T-helper 17 cell (primary cell): ENCODE measurements at regions not wholly inside any gene's neighbourhood (a gene's known extent, or its start where the extent isn't known, plus 50 kb on each side); places are given as distances from the start of the nearest gene placed in this dataset.

ENCODE experiments used
- ATAC-seq: fragments of 150-1000 bp; cut with Tn5 transposase; 2 replicates; pipeline ENCODE4 v1.10.0; 2021; ENCODE audit warnings: mild to moderate bottlenecking, moderate library complexity
- DNase-seq, 3 donors: peaks; one replicate each; pipeline versions ENCODE4 v3.0.0 to v3.0.0-alpha.2; 2020 to 2021
- H3K9me3 ChIP-seq: one replicate; pipeline ENCODE4 v1.7.0; 2013; ENCODE audit warnings: low read length, mild to moderate bottlenecking; ENCODE audit not compliant: control insufficient read depth, poor library complexity, severe bottlenecking
- H3K27ac Mint-ChIP-seq: one replicate; pipeline ENCODE4 v1.8.0; 2022; ENCODE audit warnings: mild to moderate bottlenecking, moderate library complexity, mixed read lengths
- H3K27me3 Mint-ChIP-seq: one replicate; pipeline ENCODE4 v1.8.0; 2022; ENCODE audit warnings: mixed read lengths
- H3K36me3 Mint-ChIP-seq: one replicate; pipeline ENCODE4 v1.8.0; 2022; ENCODE audit warnings: low read depth, mixed read lengths
- H3K4me1 Mint-ChIP-seq: one replicate; pipeline ENCODE4 v1.8.0; 2022; ENCODE audit warnings: mild to moderate bottlenecking, mixed read lengths
- H3K4me3 Mint-ChIP-seq: one replicate; pipeline ENCODE4 v1.8.0; 2022; ENCODE audit warnings: mild to moderate bottlenecking, moderate library complexity, mixed read lengths

DNA sequence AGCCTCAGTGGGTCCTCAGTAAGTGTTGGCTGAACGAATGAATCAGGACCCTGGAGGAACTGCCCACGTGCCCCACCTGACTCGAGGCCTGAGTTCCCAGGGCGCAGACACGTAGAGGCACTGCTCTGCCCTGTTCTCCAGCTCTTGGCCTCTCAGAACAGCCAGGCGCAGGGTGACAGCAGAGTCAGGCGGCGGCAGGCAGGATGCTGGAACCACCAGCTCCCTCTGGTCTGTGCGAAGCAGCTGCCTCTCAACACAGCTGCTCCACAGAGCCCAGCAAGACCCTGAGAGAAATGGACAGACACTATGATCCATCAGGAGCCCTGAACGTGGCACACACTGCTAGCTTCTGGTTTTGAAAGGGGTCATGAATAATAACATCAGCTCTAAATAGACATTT is 53.1 kb upstream of the BCO1 start:
- Mint-ChIP-seq H3K4me3 (no peak overlapping the region), H3K27ac (no peak overlapping the region), H3K27me3 (peaks cover 22% of the 10 kb centered on the region), H3K36me3 (no peaks in the 10 kb centered on the region), H3K4me1 (peaks cover 2% of the 10 kb centered on the region)
- no peaks in the 10 kb centered on the region for H3K9me3 ChIP-seq
- DNase-seq (no peak), ATAC-seq (no peak)

DNA sequence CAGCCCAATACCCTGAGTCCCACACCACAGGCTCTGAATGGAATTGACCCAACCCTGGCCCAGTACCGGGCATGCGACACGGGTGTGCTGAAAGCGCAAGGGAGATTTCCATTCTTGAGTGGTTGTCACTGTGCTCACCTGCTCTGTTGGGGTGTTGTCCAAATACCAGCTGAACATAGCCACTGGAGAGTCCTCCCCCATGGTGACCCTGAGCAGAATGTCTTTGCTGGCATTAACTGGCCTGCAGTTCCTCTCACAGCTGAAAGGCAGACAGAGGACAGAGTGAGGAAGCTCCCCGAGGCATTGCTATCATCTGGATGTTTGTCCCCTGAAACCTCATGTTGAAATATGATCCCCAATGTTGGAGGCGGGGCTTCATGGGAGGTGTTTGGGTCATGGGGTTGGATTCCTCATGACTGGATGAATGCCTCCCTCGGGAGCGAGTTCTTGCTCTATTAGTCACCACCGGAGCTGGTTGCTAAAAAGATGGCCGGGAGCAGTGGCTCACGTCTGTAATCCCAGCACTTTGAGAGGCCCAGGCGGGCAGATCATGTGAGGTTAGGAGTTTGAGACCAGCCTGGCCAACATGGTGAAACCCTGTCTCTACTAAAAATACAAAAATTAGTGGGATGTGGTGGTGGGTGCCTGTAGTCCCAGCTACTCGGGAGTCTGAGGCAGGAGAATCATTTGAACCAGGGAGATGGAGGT is 57.3 kb upstream of the BCO1 start:
- no peaks in the 10 kb centered on the region for H3K36me3 Mint-ChIP-seq
- DNase-seq: no peak
- no peaks in the 10 kb centered on the region for H3K9me3 ChIP-seq
- H3K27ac Mint-ChIP-seq: no peak overlapping the region
- no peak overlapping the region for H3K4me3 Mint-ChIP-seq
- no peaks in the 10 kb centered on the region for H3K4me1 Mint-ChIP-seq
- H3K27me3 Mint-ChIP-seq: peaks cover 28% of the 10 kb centered on the region
- ATAC-seq: no peak

DNA sequence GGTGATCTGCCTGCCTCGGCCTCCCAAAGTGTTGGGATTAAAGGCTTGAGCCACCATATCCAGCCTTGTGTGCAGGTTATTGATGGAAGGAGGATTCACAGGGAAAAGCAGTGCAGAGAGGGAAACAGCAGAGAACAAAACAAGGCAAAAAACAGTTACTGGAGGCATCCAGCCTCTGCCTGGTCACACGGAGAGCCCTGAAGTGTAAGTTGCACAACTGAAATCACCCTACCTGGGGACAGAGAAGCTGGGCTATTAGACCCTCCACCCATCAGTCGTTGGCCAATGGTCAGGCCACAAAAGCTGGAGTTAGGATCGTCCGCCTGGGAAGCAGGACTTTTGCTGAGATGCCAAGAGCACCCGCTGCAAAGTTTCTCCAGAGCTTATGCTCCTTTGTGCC is 57.9 kb upstream of the BCO1 start:
- H3K27ac Mint-ChIP-seq: no peak overlapping the region
- DNase-seq (no peak), ATAC-seq (no peak)
- H3K36me3 Mint-ChIP-seq: no peaks in the 10 kb centered on the region
- no peak overlapping the region for H3K4me3 Mint-ChIP-seq
- peaks cover 30% of the 10 kb centered on the region for H3K27me3 Mint-ChIP-seq
- H3K9me3 ChIP-seq: no peaks in the 10 kb centered on the region
- H3K4me1 Mint-ChIP-seq: no peaks in the 10 kb centered on the region

DNA sequence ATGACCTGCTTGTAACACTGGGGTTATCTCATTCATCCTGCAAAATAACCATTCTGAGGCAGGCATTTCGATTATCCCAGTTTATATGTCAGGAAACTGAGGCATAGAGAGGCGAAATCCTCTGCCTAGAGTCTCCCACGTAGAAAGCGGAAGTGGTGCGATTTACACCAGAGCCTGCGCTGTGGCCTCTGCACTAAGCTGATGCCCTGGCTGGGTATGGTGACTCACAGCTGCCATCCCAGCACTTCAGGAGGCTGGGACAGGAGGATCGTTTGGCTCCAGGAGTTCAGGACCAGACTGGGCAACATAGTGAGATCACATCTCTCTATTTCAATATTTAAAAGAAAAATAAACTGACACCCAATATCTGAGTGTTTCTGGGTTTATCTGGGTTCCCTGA is 59.3 kb upstream of the BCO1 start:
- no peak for DNase-seq
- H3K27me3 Mint-ChIP-seq: peaks cover 29% of the 10 kb centered on the region
- H3K4me1 Mint-ChIP-seq: no peaks in the 10 kb centered on the region
- ATAC-seq: no peak
- no peaks in the 10 kb centered on the region for H3K9me3 ChIP-seq
- H3K36me3 Mint-ChIP-seq: no peaks in the 10 kb centered on the region
- no peak overlapping the region for H3K4me3 Mint-ChIP-seq
- no peak overlapping the region for H3K27ac Mint-ChIP-seq

DNA sequence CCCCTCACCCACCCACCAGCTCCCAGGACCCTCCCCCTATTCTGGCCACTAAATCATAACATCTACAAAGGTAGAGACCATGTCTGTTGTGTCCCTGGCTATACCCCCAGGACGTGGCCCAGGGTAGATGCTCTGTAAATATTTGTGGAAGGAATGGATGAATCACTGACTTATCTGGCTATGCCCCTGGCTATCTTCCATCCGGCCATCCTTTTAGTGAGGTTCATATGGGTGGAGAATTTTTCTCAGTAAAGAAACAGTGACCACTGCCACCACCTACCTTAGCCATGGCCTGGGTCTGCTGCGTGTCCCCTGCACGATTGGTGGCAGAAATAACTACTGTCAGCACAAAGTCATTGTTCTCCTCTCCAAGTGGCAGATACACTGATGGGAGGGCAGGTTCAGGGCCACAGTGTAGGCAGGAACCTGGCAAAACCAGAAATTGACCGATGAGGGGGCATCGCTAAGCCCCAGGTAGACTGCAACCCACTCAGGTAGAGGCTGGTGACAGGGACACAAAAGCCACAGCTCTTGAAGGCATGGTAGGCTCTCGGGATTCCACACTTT is 63.1 kb upstream of the BCO1 start:
- Mint-ChIP-seq H3K4me3 (no peak overlapping the region), H3K36me3 (peaks cover 5% of the 10 kb centered on the region), H3K27ac (no peak overlapping the region), H3K27me3 (peaks cover 48% of the 10 kb centered on the region), H3K4me1 (peaks cover 2% of the 10 kb centered on the region)
- H3K9me3 ChIP-seq: no peaks in the 10 kb centered on the region
- DNase-seq (no peak), ATAC-seq (no peak)

DNA sequence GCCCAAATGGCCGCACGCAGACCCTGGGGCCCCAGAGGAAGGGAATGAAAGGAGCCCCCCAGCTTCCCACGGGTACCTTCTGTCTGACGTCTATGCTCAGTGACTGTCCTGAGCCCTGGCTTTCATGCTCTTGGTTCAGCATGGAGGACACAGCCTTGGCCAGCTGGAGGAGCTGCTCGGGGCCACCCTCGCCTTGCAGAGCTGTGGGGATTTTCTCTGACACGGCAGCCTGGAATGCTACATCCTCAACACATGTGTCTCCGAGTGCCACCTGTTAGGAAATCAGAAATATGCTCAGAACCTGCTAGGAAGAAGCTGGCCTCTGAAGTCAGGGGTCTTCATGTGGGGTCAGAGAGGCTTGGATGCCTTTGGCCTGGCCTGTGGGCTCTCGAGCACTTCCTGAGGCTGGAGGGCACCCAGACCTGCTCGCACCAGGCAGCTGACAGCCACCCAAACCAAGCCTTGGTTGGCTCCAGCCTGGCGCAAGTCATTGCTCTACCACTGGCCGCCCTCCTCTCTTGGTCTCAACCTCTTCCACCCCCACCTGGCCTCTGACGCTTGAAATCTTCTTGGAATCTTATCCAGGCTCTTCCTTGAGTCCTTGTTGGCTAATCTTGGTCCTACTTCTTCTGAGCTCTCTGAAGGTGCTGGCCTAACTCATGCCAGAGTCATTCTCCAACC is 63.7 kb upstream of the BCO1 start:
- peaks cover 54% of the 10 kb centered on the region for H3K27me3 Mint-ChIP-seq
- H3K4me1 Mint-ChIP-seq: peaks cover 2% of the 10 kb centered on the region
- ATAC-seq: no peak
- H3K9me3 ChIP-seq: no peaks in the 10 kb centered on the region
- no peak for DNase-seq
- H3K36me3 Mint-ChIP-seq: peaks cover 5% of the 10 kb centered on the region
- no peak overlapping the region for H3K4me3 Mint-ChIP-seq
- no peak overlapping the region for H3K27ac Mint-ChIP-seq

DNA sequence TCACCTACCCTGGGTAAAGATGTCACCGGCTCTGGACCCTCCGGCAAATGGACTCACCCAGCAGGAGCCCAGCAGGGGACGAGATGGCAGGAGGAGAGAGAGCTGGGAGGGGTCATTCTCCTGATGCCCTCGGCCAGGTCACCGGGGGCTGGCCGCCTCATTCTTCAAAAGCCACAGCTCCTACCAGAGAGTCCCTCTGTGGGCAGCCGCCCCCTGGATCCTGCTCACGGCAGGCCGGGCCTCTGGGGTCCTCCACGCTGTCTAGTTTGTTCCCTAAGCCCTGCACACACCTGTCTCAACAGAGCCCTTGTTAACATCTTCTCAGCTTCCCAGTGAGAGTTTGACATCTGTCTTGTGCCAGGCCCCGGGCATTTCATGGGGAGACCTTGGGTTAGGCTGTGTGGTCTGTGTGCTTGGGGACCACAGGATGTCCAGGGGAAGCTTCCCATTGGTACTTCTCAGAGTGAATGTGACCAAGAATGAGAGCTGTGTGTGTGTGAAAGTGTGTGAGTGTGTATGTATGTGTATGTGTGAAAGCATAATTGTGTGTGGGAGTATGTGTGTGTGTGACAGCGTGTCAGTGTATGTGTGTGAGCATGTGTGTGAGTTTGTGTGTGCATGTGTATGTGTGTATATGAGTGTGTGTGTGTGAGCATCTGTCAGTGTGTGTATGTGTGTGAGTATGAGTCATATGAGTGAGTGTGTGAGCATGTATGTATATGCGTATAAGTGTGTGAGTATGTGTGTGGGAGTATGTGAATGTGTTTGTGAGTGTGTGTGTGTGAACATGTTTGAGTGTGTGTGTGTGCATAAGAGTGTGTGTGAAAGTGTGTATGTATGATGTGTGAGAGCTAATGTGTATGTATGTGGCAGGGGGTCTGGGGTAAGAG is 65.5 kb upstream of the BCO1 start:
- Mint-ChIP-seq H3K36me3 (peaks cover 5% of the 10 kb centered on the region), H3K4me1 (peaks cover 2% of the 10 kb centered on the region), H3K27ac (no peak overlapping the region), H3K27me3 (peaks cover 45% of the 10 kb centered on the region), H3K4me3 (no peak overlapping the region)
- DNase-seq: no peak
- no peaks in the 10 kb centered on the region for H3K9me3 ChIP-seq
- ATAC-seq: no peak

DNA sequence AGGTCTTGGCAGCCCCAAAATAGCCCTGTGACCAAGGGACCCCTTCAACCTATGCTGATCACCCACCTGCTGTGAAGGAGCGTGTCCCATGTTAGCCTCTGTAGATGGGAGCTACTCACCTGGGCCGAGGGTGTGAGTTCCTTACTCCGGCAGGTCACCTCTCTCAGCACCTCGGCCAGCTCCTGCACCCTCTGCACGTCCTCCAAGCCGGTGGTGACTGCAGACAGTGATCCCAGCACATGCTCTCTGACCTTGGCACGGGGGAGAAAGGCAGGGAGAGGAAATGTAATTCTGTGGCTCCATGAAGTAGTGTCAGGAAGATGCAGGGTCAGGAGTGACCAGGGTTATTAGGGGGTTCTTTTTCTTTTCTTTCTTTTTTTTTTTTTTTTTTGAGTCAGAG is 67.7 kb upstream of the BCO1 start:
- DNase-seq (no peak), ATAC-seq (no peak)
- H3K27ac Mint-ChIP-seq: no peak overlapping the region
- H3K9me3 ChIP-seq: no peaks in the 10 kb centered on the region
- H3K4me3 Mint-ChIP-seq: no peak overlapping the region
- peaks cover 2% of the 10 kb centered on the region for H3K4me1 Mint-ChIP-seq
- H3K27me3 Mint-ChIP-seq: peaks cover 44% of the 10 kb centered on the region
- peaks cover 5% of the 10 kb centered on the region for H3K36me3 Mint-ChIP-seq

DNA sequence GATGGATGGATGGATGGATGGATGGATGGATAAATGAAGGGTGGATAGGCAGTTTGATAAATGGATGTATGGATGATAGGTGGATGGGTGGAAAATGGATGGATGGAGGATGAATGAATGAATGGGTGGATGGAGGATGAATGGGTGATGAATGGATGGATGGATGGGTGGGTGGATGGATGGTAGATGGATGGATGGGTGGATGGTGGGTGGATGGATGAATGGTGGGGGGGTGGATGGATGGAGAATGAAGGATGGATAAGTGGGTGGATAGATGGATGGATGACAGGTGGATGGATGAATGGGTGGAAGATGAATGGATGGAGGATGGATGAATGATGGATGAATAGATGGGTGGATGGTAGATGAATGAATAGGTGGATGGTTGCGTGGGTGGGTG is 70.1 kb upstream of the BCO1 start:
- H3K9me3 ChIP-seq: no peaks in the 10 kb centered on the region
- H3K4me3 Mint-ChIP-seq: no peak overlapping the region
- no peak for DNase-seq
- peaks cover 2% of the 10 kb centered on the region for H3K4me1 Mint-ChIP-seq
- ATAC-seq: no peak
- H3K27ac Mint-ChIP-seq: no peak overlapping the region
- peaks cover 5% of the 10 kb centered on the region for H3K36me3 Mint-ChIP-seq
- H3K27me3 Mint-ChIP-seq: peaks cover 48% of the 10 kb centered on the region

DNA sequence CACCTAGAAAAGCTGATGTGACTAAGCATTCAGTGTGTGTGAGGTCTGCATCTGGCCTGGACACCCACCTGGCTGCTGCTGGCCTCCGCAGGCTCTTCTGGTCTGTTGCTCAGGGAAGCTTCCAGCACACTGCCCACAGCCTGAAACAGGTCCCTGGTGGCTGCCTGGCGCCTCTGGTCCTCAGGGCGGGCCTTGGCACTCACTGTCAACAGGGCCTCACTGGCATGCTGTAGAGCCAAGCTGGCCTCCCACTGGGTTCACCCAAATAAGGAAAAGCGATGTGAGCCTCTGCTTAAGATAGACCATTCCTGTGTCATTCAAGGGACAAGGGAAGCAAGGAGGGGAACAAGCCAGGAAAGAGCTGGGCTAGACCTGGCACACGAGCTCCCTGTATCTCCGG is 70.6 kb upstream of the BCO1 start:
- Mint-ChIP-seq H3K4me1 (no peaks in the 10 kb centered on the region), H3K4me3 (no peak overlapping the region), H3K27me3 (peaks cover 44% of the 10 kb centered on the region), H3K36me3 (no peaks in the 10 kb centered on the region), H3K27ac (no peak overlapping the region)
- no peaks in the 10 kb centered on the region for H3K9me3 ChIP-seq
- no peak for ATAC-seq
- DNase-seq: no peak

DNA sequence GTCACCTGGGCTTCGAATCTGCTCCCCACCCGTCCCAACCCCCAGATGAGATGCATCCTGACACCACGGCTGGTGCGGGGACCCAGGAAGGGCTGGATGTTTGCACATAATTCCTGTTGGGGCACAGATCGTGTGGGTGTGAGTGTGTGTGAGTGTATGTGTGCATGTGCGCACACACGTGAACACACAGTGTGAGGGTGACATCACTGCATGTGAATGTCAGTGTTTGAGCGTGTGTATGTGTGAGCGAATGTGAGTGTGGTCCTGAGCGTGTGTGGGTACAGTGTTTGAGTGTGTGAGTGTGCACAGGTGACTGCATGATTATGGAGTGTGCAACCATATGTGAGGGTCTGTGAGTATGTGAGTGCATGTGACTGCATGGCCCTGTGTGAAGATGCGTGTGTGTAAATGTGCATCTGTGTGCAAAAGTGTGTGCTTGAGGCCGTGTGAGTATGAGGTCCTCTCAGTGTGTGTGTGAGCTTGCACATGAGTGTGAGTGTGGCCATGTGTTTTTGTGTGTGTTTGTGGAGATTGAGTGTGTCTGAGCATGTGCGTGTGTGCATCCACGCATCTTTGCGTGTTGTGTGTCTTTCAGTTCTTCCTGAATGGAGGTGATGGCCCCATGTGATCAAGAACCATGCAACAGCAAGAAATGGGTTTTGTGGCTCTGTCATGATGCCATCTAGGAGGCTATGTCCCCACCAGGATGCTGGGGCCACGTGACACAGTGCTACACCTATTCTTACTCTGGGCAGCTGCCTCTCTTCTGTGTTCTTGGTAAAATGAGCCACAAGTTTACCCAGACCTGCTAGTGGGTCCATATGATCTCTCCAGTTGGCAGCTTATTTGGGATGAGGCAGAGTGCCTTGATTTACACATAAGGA is 70.5 kb upstream of the GCSH start:
- H3K27ac Mint-ChIP-seq: no peak overlapping the region
- no peak overlapping the region for H3K4me3 Mint-ChIP-seq
- H3K4me1 Mint-ChIP-seq: no peaks in the 10 kb centered on the region
- no peaks in the 10 kb centered on the region for H3K36me3 Mint-ChIP-seq
- H3K27me3 Mint-ChIP-seq: peaks cover 42% of the 10 kb centered on the region
- H3K9me3 ChIP-seq: no peaks in the 10 kb centered on the region
- ATAC-seq (no peak), DNase-seq (no peak)

DNA sequence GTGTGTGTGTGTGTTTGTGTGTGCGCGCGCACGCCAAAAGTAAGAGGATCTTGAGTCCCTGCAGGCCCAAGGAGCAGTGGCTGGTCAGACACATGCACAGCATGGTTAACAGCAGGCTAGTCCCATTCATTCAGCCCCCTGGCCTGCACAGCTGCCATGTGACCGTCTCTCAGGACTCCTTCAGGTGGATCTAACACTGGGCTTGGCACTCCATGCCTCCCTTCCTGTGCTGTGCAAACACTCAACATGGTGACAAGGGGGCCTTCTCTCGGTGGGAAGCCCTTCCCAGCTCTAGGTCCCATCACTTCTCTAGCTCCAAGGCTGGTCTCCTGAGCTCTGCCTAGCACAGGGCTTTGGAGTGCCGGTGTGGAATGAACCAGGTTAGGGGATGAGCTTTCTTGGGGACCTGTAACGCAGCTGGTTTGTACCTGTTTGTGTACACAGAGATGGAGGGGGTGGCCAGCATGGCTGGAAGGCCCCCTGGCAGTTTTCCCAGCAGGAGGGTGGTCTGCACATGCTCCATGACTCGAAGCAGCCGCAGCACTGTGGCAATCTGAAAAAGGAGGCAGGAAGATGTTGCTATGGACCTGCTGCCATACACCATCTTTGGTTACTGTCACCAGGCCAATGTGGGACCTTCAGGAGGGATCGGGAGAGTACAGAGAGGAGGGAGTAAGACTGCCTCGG is 69.4 kb upstream of the GCSH start:
- Mint-ChIP-seq H3K27ac (no peak overlapping the region), H3K4me3 (no peak overlapping the region), H3K36me3 (no peaks in the 10 kb centered on the region), H3K4me1 (no peaks in the 10 kb centered on the region), H3K27me3 (peaks cover 31% of the 10 kb centered on the region)
- H3K9me3 ChIP-seq: no peaks in the 10 kb centered on the region
- DNase-seq (no peak), ATAC-seq (no peak)
